MM.1S (cell line): ENCODE measurements at regions not wholly inside any gene's neighbourhood (a gene's known extent, or its start where the extent isn't known, plus 50 kb on each side); places are given as distances from the start of the nearest gene placed in this dataset.

Experiments
- DNase-seq: peaks from one replicate; pipeline ENCODE4 v3.0.0-alpha.2; 2015
- H2AFZ ChIP-seq: fragments of 300-600 bp; sonication (generic); 2 replicates; pipeline ENCODE4 v1.6.0; 2016; ENCODE audit warnings: antibody characterized with exemption, low read length
- H3F3A ChIP-seq: fragments of 300-600 bp; sonication (generic); 2 replicates; pipeline ENCODE4 v1.6.1; 2016; ENCODE audit warnings: mild to moderate bottlenecking, antibody characterized with exemption, low read length, moderate library complexity, mixed read lengths; ENCODE audit not compliant: insufficient read depth
- H3K27ac ChIP-seq: fragments of 300-600 bp; sonication (generic); 2 replicates; pipeline ENCODE4 v1.5.1; 2016; ENCODE audit warnings: mild to moderate bottlenecking, low read length
- H3K27me3 ChIP-seq: fragments of 300-600 bp; sonication (generic); replicated peaks from 2 replicates; pipeline ENCODE4 v1.6.0; 2016; ENCODE audit warnings: low read length; ENCODE audit not compliant: insufficient read depth
- H3K36me3 ChIP-seq: fragments of 300-600 bp; sonication (generic); replicated peaks from 2 replicates; pipeline ENCODE4 v1.6.1; 2016; ENCODE audit warnings: mild to moderate bottlenecking, low read length, mixed read lengths; ENCODE audit not compliant: insufficient read depth
- H3K4me1 ChIP-seq: fragments of 300-600 bp; sonication (generic); 2 replicates; pipeline ENCODE4 v1.6.1; 2016; ENCODE audit warnings: low read length, mixed read lengths
- H3K4me2 ChIP-seq: fragments of 300-600 bp; sonication (generic); 2 replicates; pipeline ENCODE4 v1.6.0; 2016; ENCODE audit warnings: low read depth, low read length
- H3K4me3 ChIP-seq: fragments of 300-600 bp; sonication (generic); 2 replicates; pipeline ENCODE4 v1.5.1; 2016; ENCODE audit warnings: low read length, mixed read lengths
- H3K79me2 ChIP-seq: fragments of 300-600 bp; sonication (generic); 2 replicates; pipeline ENCODE4 v1.6.1; 2016; ENCODE audit warnings: mixed run types, low read length, mixed read lengths
- H3K9ac ChIP-seq: fragments of 300-600 bp; sonication (generic); 2 replicates; pipeline ENCODE4 v1.6.1; 2016; ENCODE audit warnings: low read length, mixed read lengths
- H3K9me2 ChIP-seq: fragments of 300-600 bp; sonication (generic); replicated peaks from 2 replicates; pipeline ENCODE4 v1.6.1; 2016; ENCODE audit warnings: mild to moderate bottlenecking, low read length, mixed read lengths; ENCODE audit not compliant: insufficient read depth
- H3K9me3 ChIP-seq: fragments of 300-600 bp; sonication (generic); replicated peaks from 2 replicates; pipeline ENCODE4 v1.6.1; 2016; ENCODE audit warnings: mild to moderate bottlenecking, low read length, mixed read lengths; ENCODE audit not compliant: insufficient read depth
- H4K20me1 ChIP-seq: fragments of 300-600 bp; sonication (generic); 2 replicates; pipeline ENCODE4 v1.6.1; 2016; ENCODE audit warnings: mild to moderate bottlenecking, low read length, moderate library complexity, mixed read lengths; ENCODE audit not compliant: insufficient read depth
- CTCF ChIP-seq: fragments of 300-600 bp; sonication (generic); IDR thresholded peaks from 2 replicates; pipeline ENCODE4 v1.5.1; 2016; ENCODE audit warnings: antibody characterized with exemption, low read length, mixed read lengths
- EZH2 ChIP-seq: fragments of 300-600 bp; sonication (generic); optimal IDR thresholded peaks from 2 replicates; pipeline ENCODE3; 2017; ENCODE audit warnings: low read depth, mild to moderate bottlenecking, antibody characterized with exemption, low read length, mixed read lengths
- EZH2phosphoT487 ChIP-seq: fragments of 300-600 bp; sonication (generic); IDR thresholded peaks from 2 replicates; pipeline ENCODE4 v1.6.1; 2018; ENCODE audit warnings: antibody characterized with exemption, low read length

DNA sequence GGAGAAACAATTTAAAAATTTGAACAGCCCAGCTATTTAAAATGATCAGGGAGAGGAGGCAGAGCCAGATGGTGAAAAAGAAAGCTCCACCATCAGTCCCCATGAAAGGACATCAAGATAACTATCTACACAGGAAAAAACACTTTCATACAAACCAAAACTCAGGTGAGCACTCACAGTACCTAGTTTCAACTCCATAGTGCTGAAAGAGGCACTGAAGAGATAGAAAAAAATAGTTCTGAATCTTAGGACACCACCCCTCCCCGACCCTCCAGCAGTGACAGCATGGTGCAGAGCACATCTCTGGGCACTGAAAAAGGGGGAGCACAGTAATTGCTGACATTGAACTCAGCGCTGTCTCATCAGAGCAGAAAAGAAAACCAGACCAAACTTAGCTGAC lies 732.9 kb downstream of the CETN3 start:
- Histone ChIP-seq H3K9ac (no peak overlapping the region), H3K9me3 (no peaks in the 10 kb centered on the region), H3K4me1 (peaks cover 13% of the 10 kb centered on the region), H4K20me1 (no peaks in the 10 kb centered on the region), H3K9me2 (no peaks in the 10 kb centered on the region), H3K27ac (peak overlapping the region; percentile 43; the same call in 1 of the 2 replicates), H3K4me3 (no peak overlapping the region), H3F3A (peaks cover 9% of the 10 kb centered on the region; the same call in 1 of the 2 replicates), H2AFZ (peak overlapping the region; percentile 28; the same call in 1 of the 2 replicates), H3K36me3 (no peaks in the 10 kb centered on the region), H3K27me3 (no peaks in the 10 kb centered on the region), H3K4me2 (peak overlapping the region; percentile 49; the same call in 1 of the 2 replicates), H3K79me2 (no peaks in the 10 kb centered on the region)
- DNase-seq, result peak; percentile 75
- TF ChIP-seq EZH2phosphoT487 (no peak), EZH2 (no peak), CTCF (no peak)

DNA sequence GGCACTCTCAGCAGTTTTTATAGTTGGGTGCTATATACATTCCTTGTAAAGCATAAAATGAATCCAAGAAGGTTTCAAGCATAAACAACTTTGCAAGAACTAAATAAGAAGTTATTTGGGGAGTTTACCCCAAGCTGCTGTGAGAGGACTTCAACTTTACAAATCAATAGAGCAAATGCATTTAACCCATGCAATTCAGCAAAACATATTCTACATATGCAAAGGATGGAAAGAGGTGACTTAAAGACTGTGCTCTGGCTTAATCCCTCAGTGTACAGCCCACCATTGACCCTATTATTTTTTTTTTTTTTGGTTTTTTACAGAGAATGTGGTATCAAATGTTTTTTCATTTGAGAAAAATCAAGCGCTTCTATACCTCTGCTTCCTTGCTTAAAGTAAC lies 736.5 kb downstream of the CETN3 start:
- TF ChIP-seq CTCF, result no peak
- no peak for TF ChIP-seq EZH2phosphoT487
- no peak for TF ChIP-seq EZH2
- Histone ChIP-seq H3K27me3 (no peaks in the 10 kb centered on the region), H3F3A (peaks cover 9% of the 10 kb centered on the region; the same call in 1 of the 2 replicates), H3K36me3 (no peaks in the 10 kb centered on the region), H3K79me2 (no peaks in the 10 kb centered on the region), H3K4me1 (peaks cover 13% of the 10 kb centered on the region), H3K9me3 (no peaks in the 10 kb centered on the region), H3K4me2 (no peak overlapping the region), H4K20me1 (no peaks in the 10 kb centered on the region), H3K4me3 (no peak overlapping the region), H3K9me2 (no peaks in the 10 kb centered on the region), H2AFZ (no peak overlapping the region), H3K9ac (no peak overlapping the region), H3K27ac (no peak overlapping the region)
- DNase-seq, result no peak

- Histone ChIP-seq H3K27ac (no peak overlapping the region), H3K36me3 (no peaks in the 10 kb centered on the region), H3K79me2 (no peaks in the 10 kb centered on the region), H3K4me1 (no peaks in the 10 kb centered on the region), H3K4me2 (no peak overlapping the region), H3K4me3 (no peak overlapping the region), H3F3A (no peaks in the 10 kb centered on the region), H3K27me3 (no peaks in the 10 kb centered on the region), H2AFZ (no peak overlapping the region), H4K20me1 (no peaks in the 10 kb centered on the region), H3K9ac (no peak overlapping the region), H3K9me3 (no peaks in the 10 kb centered on the region), H3K9me2 (no peaks in the 10 kb centered on the region)
- no peak for TF ChIP-seq CTCF
- TF ChIP-seq EZH2phosphoT487, result no peak
- no peak for TF ChIP-seq EZH2
- no peak for DNase-seq
Observed at GRCh38 chr5:89668821-89669220, 740.7 kb downstream of the CETN3 start.
